Upper lobe of right lung (tissue), 1 donor: ENCODE measurements at regions not wholly inside any gene's neighbourhood (a gene's known extent, or its start where the extent isn't known, plus 50 kb on each side); places are given as distances from the start of the nearest gene placed in this dataset.

ENCODE experiments used
- ATAC-seq: fragments of 200-7000 bp; cut with Tn5 transposase; one replicate; pipeline ENCODE4 v1.9.1; 2020; ENCODE audit warnings: mild to moderate bottlenecking, moderate library complexity
- DNase-seq: peaks from one replicate; pipeline ENCODE4 v3.0.0-alpha.2; 2020
- H3K27ac ChIP-seq: fragments of 200-600 bp; one replicate; pipeline ENCODE4 v1.8.0; 2022
- H3K27me3 ChIP-seq: fragments of 200-600 bp; one replicate; pipeline ENCODE4 v1.8.0; 2022; ENCODE audit warnings: mild to moderate bottlenecking
- H3K36me3 ChIP-seq: fragments of 200-600 bp; one replicate; pipeline ENCODE4 v1.8.0; 2022
- H3K4me1 ChIP-seq: fragments of 200-600 bp; one replicate; pipeline ENCODE4 v1.8.0; 2022
- H3K4me3 ChIP-seq: fragments of 200-600 bp; one replicate; pipeline ENCODE4 v1.8.0; 2022; ENCODE audit warnings: mild to moderate bottlenecking
- H3K9me3 ChIP-seq: fragments of 200-600 bp; one replicate; pipeline ENCODE4 v1.8.0; 2022
- CTCF ChIP-seq: fragments of 200-600 bp; IDR thresholded peaks from one replicate; pipeline ENCODE4 v1.8.0; 2022; ENCODE audit warnings: antibody characterized with exemption
- intact Hi-C: fragments of 100-400 bp; cut with DNase I; formaldehyde crosslinking; loops from one replicate; pipeline ENCODE4 v1.11.0; 2022
- donor health status: DM: no; HTN: yes; CAD: no; lungs with severe emphysema.

GRCh38 chr3:22288756-22289155 is 537.7 kb upstream of the ZNF385D start:
- ATAC-seq: no peak
- no peaks in the 10 kb centered on the region for H3K36me3 ChIP-seq
- intact Hi-C loops: no loop called here

GRCh38 chr3:22292681-22293080 is 541.7 kb upstream of the ZNF385D start:
- H3K4me3 ChIP-seq: no peak overlapping the region
- H3K4me1 ChIP-seq: no peaks in the 10 kb centered on the region
- H3K9me3 ChIP-seq: no peaks in the 10 kb centered on the region
- intact Hi-C loops: no loop called here
- no peaks in the 10 kb centered on the region for H3K27me3 ChIP-seq
- no peaks in the 10 kb centered on the region for H3K36me3 ChIP-seq
- H3K27ac ChIP-seq: no peak overlapping the region
- DNase-seq: no peak
- TF ChIP-seq CTCF: no peak
- no peak for ATAC-seq

More at GRCh38 chr3:22288756-22289155, 537.7 kb upstream of the ZNF385D start:
- H3K27ac ChIP-seq: no peak overlapping the region
- no peaks in the 10 kb centered on the region for H3K9me3 ChIP-seq
- H3K4me3 ChIP-seq: no peak overlapping the region
- DNase-seq: no peak
- no peaks in the 10 kb centered on the region for H3K27me3 ChIP-seq
- no peaks in the 10 kb centered on the region for H3K4me1 ChIP-seq
- no peak for TF ChIP-seq CTCF

DNA sequence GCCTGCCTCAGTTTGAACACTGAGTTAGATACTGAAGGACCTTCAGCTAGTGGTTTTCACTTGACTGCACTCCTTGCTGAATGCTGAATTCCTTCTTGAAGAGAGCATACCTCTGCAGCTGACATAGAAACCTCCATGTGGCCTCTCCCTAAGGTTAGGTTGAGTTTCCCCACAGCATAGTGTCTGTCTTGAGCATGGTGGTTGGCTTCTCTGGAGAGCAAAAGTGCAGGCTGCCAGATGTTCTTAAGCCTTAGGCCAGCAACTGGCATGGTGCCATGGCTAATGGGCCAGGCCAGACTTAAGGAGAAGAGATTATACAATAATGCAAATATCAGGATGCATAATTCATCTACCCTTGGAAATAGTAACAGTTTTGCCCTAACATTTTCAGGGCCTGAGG is 545.6 kb upstream of the ZNF385D start:
- Histone ChIP-seq H3K9me3 (no peaks in the 10 kb centered on the region), H3K36me3 (no peaks in the 10 kb centered on the region), H3K27ac (no peak overlapping the region), H3K27me3 (no peaks in the 10 kb centered on the region), H3K4me1 (no peaks in the 10 kb centered on the region), H3K4me3 (no peak overlapping the region)
- TF ChIP-seq CTCF: no peak
- intact Hi-C loops: no loop called here
- no peak for DNase-seq
- ATAC-seq: no peak

DNA sequence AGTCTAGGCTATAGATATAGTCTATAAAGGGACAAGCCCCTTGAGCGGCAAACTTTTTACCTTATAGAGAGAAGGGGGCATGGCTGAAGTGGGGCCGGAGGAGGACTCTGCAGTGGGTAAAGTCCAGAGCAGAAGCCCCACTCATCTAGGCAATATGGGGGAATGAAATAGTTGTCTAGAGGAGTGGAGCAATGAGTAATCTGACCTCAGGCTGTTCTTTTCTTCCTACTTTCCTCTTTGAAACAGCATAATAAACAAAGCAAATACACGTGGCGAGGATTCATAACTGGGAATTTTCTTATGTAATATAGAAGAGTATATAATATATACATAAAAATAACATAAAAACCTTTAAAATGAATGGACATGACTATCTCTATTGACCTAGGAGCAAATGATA is 546.4 kb upstream of the ZNF385D start:
- Histone ChIP-seq H3K4me1 (no peaks in the 10 kb centered on the region), H3K9me3 (no peaks in the 10 kb centered on the region), H3K4me3 (no peak overlapping the region), H3K36me3 (no peaks in the 10 kb centered on the region), H3K27me3 (no peaks in the 10 kb centered on the region), H3K27ac (no peak overlapping the region)
- DNase-seq (no peak), ATAC-seq (no peak)
- no peak for TF ChIP-seq CTCF
- intact Hi-C loops: no loop called here

DNA sequence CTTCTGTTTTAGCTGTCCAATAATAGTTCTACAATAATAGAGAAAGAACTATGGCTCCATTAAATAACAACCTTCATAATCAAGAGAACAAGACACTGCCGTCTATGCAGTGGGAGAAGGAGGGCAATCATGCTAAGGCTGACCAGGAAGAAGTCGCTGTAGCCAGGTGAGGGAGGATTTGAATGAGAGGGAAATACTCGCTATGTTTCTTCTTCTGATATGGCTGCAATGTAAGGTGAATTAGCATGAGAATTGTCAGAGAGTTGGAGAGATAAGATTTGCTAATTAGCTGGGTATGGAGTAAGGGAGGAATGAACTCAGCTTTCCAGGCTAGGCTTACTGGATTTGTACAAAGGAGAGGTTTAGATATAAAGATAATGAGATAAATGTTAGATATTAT is 555.4 kb upstream of the ZNF385D start:
- no peak for DNase-seq
- H3K36me3 ChIP-seq: no peaks in the 10 kb centered on the region
- no peak overlapping the region for H3K27ac ChIP-seq
- H3K4me1 ChIP-seq: no peaks in the 10 kb centered on the region
- no peak overlapping the region for H3K4me3 ChIP-seq
- TF ChIP-seq CTCF: no peak
- H3K27me3 ChIP-seq: no peaks in the 10 kb centered on the region
- no peaks in the 10 kb centered on the region for H3K9me3 ChIP-seq
- intact Hi-C loops: no loop called here
- ATAC-seq: no peak

DNA sequence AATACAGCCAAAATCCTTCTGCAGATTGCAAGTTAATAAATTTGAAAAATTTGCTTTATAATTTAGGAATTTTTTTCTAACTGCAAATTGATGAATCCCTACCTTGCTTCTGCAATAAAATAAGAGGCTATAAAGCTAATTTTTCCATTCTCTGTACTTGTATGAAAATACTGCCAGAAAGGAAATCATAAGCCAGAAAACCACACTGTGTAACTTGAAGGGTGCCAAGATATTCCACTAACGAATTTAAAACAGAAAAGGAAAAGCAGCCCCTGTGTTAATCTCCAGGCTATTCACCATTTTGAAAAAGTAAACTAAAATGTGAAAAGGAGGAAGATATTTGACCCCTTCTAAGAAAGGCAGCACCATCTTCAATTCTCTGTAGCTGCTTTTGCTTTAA is 557.9 kb upstream of the ZNF385D start:
- ATAC-seq: no peak
- Histone ChIP-seq H3K27ac (no peak overlapping the region), H3K4me1 (no peaks in the 10 kb centered on the region), H3K9me3 (no peaks in the 10 kb centered on the region), H3K36me3 (no peaks in the 10 kb centered on the region), H3K27me3 (no peaks in the 10 kb centered on the region), H3K4me3 (no peak overlapping the region)
- no peak for DNase-seq
- intact Hi-C loops: no loop called here
- no peak for TF ChIP-seq CTCF
